Ishikawa (cell line): ENCODE measurements at regions not wholly inside any gene's neighbourhood (a gene's known extent, or its start where the extent isn't known, plus 50 kb on each side); places are given as distances from the start of the nearest gene placed in this dataset.

Experiments used
- CEBPB ChIP-seq: IDR thresholded peaks from 2 replicates; pipeline ENCODE4 v1.6.1; 2012
- CREB1 ChIP-seq: IDR thresholded peaks from 2 replicates; pipeline ENCODE4 v1.6.1; 2012; ENCODE audit warnings: low read depth
- EP300 ChIP-seq: IDR thresholded peaks from 2 replicates; pipeline ENCODE4 v1.6.1; 2012; ENCODE audit warnings: borderline replicate concordance
- FOXM1 ChIP-seq: IDR thresholded peaks from 2 replicates; pipeline ENCODE4 v1.6.1; 2012; ENCODE audit warnings: low read depth, borderline replicate concordance
- MAX ChIP-seq: IDR thresholded peaks from 2 replicates; pipeline ENCODE4 v1.6.1; 2012
- RAD21 ChIP-seq: IDR thresholded peaks from 2 replicates; pipeline ENCODE4 v1.6.1; 2012; ENCODE audit warnings: low read depth
- REST ChIP-seq: IDR thresholded peaks from 2 replicates; pipeline ENCODE4 v1.6.1; 2012; ENCODE audit warnings: low read depth, mild to moderate bottlenecking
- TCF12 ChIP-seq: IDR thresholded peaks from 2 replicates; pipeline ENCODE4 v1.6.1; 2012; ENCODE audit warnings: low read depth
- USF1 ChIP-seq: IDR thresholded peaks from 2 replicates; pipeline ENCODE4 v1.6.1; 2012
- ZBTB7A ChIP-seq: IDR thresholded peaks from 2 replicates; pipeline ENCODE4 v1.6.1; 2012; ENCODE audit warnings: low read depth

GRCh38 chr12:60822580-60822979 is 1226.8 kb downstream of the SLC16A7 start:
- no peak for TF ChIP-seq MAX
- no peak for TF ChIP-seq USF1
- no peak for TF ChIP-seq FOXM1
- no peak for TF ChIP-seq CEBPB
- no peak for TF ChIP-seq CREB1
- no peak for TF ChIP-seq TCF12
- no peak for TF ChIP-seq EP300
- TF ChIP-seq ZBTB7A = no peak
- no peak for TF ChIP-seq REST
- TF ChIP-seq RAD21 = no peak
